GM18499 (cell line): ENCODE measurements at regions not wholly inside any gene's neighbourhood (a gene's known extent, or its start where the extent isn't known, plus 50 kb on each side); places are given as distances from the start of the nearest gene placed in this dataset.

ENCODE experiments used
- ATAC-seq: cut with Tn5 transposase; IDR thresholded peaks from one replicate; pipeline ENCODE4 v1.9.1; 2021; ENCODE audit warnings: moderate number of reproducible peaks; ENCODE audit not compliant: insufficient read depth, unreplicated experiment

GRCh38 chr18:45291621-45292615, 323.4 kb upstream of the SLC14A2 start:
- ATAC-seq, result no peak

- ATAC-seq, result no peak
These were observed 319.9 kb upstream of the SLC14A2 start for GRCh38 chr18:45295388-45295787.

GRCh38 chr18:45298986-45299385, 316.3 kb upstream of the SLC14A2 start:
- ATAC-seq, result no peak

DNA sequence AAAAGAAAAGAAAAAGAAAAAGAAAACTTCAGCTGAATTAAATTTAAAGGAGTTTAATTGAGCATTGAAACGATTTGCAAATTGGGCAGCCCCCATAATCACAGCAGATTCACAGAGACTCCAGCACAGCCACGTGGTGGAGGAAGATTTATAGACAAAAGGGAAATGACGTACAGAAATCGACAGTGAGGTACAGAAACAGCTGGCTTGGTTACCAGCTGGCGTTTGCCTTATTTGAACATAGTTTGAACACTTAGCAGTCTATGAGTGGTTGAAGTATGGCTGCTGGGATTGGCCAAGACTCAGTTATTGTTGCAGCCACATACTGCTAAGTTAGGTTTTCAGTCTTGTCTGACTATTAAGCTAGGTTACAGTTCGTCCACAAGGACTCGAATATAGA, 312.2 kb upstream of the SLC14A2 start:
- no peak for ATAC-seq

DNA sequence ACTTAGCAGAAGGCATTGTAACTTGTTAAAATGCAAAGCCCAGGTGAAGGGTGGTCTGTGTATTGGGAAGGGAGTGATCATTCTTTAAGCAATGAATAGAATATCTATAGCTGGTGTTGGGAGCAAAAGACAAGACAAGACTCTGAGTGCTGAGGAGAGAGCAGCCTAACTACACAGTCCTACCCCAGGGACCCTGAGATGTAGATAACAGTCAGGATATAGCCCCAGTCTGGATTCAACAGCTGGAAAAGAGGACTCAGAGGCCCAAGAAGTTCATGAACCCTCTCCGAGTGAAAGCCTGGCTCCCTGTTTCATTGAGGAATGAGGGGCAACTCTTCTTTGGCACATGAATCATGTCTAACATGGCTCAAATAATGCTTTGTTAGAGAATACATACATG, 310.7 kb upstream of the SLC14A2 start:
- no peak for ATAC-seq

DNA sequence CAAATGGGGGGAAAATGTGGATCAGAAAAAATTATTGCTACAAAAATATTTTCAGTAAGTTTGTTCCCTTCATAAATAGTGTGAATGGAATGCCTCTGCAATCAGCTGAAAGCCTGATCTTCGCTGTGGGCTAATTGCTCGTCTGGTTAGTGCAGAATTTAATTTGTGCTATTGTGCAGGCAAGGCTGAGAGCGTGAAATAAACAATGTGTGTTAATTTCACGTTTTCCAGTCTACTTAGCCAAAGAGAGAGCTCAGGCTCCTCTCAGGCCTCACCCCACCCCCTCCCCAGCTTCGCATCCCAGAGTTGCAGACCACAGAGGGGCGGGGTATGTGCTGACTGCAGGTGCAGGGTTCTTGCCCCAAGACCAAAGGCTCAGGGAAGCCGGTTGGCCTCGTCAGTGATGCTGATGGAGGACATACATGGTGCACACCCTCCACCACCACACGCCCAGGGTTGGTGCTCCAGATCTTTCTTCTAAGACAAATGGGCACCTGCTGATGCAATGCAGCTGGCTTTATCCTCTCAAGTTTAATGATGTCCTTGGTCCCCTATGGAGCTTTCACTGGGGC, 302.6 kb upstream of the SLC14A2 start:
- no peak for ATAC-seq

DNA sequence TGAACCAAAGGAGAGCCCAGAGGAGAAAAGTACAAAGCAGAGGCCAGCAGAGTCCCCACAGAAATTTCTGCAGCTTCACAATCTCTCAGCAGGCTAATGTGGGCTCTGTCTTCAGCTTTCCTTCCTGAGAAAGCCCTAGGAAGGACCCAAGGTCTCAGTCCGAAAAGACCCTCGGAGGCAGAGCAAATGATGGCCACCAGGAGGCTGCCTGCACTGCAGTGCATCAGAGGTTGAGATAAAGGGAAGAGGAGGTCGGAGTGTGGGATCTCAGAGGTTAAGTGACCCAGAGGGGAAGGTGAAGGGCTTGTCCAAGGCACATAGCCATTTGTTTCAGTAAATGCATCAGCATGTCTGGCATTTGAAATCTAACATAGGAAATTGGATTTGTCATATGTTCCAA, 299.1 kb upstream of the SLC14A2 start:
- no peak for ATAC-seq

DNA sequence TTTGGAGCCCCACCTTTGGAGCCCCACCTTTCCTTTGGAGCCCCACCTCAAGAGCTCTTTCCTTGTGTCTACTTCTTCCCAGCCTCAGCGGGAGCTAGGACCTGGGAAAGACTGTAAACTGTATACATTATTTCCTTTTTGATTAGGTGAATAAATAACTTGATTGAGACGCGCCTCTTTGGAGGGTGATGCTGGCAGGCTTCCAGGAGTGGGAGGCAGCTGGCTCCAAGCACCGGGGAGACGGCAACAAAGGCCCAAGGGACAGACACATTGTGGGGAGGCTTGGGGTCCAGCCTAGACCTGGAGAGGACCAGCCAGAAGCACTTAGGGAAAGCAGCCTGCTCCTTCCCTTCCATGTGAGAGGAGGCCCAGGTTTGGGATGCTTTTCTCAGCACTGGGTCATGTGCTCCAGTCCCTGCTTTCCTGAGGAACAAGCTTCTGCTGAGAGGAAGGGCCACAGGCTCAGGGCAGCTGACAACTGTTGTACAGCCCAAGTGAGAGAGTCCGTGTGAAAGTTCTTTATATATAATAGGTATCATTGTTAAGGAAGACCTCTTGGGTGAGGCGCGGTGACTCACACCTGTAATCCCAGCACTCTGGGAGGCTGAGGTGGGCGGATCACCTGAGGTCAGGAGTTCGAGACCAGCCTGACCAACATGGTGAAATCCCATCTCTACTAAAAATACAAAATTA, 297.2 kb upstream of the SLC14A2 start:
- no peak for ATAC-seq

DNA sequence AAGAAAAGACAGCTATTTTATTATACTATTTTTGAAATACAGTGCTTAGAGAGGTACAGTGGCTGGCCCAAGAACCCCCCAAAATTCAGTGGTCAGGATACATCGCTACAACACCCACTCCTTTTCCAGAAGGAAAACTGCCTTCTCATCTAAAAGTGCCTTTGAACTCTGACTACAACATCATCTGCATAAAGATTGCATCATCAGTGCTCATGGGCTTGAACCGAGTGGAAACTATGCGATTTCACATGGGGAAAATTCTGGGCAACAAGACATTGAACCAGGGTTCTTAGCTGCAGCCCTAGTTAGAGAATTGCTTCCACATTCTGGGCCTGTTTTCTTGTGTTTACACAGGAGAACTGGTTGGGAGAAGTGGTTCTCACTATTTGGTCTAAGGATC, 294.6 kb upstream of the SLC14A2 start:
- ATAC-seq, result no peak

DNA sequence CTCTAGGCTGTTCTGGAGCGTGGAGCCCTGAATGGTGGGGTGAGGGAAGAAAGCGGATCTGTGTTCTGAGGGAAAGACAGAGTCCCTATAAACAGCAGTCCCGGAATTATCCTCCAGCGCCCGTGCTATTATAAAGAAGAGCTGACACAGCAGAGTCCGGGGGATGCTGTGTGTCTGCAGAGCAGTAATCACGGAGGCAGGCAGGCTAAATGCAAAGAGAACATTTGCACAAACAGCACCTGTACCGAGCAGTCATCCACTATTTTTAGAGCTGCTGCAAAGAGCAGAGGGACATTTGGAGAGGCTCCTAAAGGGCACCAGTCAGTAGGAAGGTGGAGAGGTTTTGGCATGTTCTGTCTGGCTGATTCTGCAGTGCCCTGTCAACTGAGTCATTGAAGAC, 293.8 kb upstream of the SLC14A2 start:
- ATAC-seq, result no peak

- ATAC-seq, result no peak
These were observed 292.9 kb upstream of the SLC14A2 start for GRCh38 chr18:45322343-45322742.

DNA sequence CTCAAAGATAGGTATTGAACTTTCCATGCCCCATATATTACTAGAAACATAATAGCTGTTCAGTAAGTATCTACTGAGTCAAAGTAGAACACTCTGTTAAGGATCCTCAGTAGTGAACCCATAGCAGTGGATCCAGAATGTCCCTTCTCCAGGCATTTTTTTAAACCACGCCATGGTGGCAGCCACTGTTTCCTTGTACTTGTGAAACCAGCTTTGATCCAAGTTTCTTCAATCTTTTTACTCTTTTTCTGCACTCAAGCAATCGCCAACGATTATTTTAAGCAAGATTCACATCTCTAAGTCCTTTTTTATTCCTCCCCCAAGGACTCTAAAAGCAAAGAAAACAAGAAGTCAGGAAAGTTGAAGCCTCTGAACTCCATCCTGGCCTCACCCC, 291.2 kb upstream of the SLC14A2 start:
- no peak for ATAC-seq

- ATAC-seq, result no peak
These were observed 290.7 kb upstream of the SLC14A2 start for GRCh38 chr18:45324495-45325113.

GRCh38 chr18:45325778-45326177, 289.5 kb upstream of the SLC14A2 start:
- no peak for ATAC-seq

DNA sequence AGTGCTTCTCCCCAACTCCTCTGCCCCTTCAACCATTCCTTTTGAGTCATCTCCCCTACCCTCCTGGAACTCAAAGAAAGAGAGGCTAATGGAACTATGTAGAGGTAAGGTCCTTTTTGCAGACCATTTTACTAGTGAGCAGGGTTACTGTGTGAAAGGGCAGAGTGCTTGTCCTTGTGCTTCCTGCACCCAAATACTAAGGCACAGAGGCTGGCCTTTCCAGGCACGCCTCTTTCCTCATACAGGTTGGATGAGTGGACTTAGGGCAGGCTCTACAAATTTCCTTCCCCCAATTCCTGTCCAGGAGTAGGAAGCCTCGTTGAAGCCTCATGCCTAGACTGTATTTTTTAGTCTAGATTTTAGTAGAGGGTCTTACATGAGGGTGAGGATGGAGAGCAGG, 288.8 kb upstream of the SLC14A2 start:
- ATAC-seq, result no peak

GRCh38 chr18:45328296-45328695, 287.0 kb upstream of the SLC14A2 start:
- ATAC-seq, result no peak

DNA sequence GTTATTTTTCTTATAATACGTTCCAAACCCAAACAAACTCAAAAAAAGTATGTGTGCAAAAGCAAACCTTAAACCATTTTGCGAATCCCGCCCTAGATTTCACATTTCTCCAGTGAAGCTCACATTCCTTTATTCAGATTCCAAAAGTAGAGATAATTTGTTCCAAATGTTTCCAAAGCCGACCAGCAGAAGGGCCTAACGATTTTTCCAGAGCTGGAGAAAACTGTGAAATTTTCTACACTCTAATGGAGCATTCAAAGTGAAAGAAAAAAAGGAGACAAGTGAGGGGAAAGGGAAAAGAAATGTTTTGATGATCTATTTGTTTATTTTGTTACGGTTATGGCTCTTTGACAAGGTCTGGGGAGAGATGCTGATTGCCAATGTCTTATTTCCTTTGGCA, 286.5 kb upstream of the SLC14A2 start:
- no peak for ATAC-seq

DNA sequence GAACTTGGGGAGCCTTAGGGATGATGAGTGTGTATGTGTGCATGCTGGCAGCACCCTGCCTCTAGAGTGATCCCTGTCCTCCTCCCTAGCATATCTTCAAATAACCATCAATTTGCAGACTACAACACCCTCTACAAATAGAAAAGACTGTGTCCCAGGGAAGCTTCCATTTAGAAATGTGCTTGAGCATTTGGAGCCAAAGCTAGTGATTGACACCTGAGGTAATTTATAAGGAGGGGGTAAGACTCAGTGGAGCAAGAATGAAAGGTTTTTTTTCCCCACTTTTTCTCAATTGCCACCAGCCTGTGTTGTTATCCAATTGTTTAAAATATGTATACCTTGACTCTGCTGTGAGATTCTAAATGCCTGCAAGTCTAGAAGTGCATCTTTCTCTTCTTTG, 286.0 kb upstream of the SLC14A2 start:
- ATAC-seq, result no peak

DNA sequence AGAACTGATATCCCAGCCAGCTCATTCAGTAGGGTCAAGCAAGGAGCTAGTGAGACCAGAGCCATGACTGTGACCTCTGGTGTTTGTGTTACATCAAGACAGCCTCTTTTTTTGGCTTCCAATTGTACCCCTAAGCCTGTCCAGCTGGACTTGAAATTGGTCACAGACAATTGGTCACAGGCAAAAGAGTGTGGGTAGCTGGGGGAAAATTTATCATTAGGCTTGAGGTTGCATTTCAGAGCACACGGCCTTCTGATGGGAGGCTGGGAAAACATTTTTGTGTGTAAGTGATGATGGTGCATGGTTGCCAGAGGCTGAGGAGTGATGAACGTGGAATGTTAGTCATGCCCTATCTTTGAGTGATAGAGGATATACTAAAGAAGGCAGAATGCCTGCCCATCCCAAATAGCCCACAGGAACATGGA, 285.1 kb upstream of the SLC14A2 start:
- ATAC-seq, result no peak

- ATAC-seq, result no peak
These were observed 282.4 kb upstream of the SLC14A2 start for GRCh38 chr18:45332871-45333270.

DNA sequence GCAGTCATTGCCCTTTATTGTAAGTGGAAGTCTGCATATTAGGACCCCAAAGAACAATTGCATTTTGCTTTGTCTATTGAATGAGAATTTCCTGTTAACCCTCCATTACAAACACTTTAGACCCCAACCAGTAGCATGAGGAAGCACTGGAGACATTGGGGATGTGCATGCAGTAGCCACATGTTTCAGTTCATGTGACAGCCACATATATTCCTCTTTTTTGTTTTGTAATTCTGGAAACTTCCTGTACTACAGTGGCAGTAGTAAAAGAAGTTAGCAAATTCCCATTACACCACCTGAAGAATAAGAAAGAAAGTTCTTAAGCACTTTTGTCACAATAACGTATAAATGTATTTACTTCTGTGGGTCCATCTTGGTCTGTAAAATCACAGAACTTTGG, 281.1 kb upstream of the SLC14A2 start:
- ATAC-seq, result no peak
